Cardiac fibroblast (primary cell): ENCODE measurements at regions not wholly inside any gene's neighbourhood (a gene's known extent, or its start where the extent isn't known, plus 50 kb on each side); places are given as distances from the start of the nearest gene placed in this dataset.
A peak's percentile ranks its signal among the peaks of the same experiment; 100 is the strongest.
"Not testable (repeated sequence)": the region's sequence is repeated elsewhere in the genome, so short reads cannot be mapped to it uniquely, and the experiment has no call there.

Experiments
- DNase-seq, 2 donors: peaks; one replicate each; pipeline versions ENCODE4 v3.0.0 to v3.0.0-alpha.2; 2010; ENCODE audit warnings: low read depth in 2 of 2
- H3K4me3 ChIP-seq, 2 donors: replicated peaks in 1 of 2; 1 replicate in 1 of 2; 2 replicates in 1 of 2; pipeline ENCODE4 v1.5.1; 2011; ENCODE audit warnings: low read depth in 2 of 2, low read length in 2 of 2, mild to moderate bottlenecking in 2 of 2, moderate library complexity in 1 of 2
- TF ChIP-seq, protein P1 (sequence below): IDR thresholded peaks from one replicate; pipeline ENCODE4 v1.5.1; 2011; ENCODE audit warnings: low read depth, mild to moderate bottlenecking, low read length, inconsistent platforms

DNA sequence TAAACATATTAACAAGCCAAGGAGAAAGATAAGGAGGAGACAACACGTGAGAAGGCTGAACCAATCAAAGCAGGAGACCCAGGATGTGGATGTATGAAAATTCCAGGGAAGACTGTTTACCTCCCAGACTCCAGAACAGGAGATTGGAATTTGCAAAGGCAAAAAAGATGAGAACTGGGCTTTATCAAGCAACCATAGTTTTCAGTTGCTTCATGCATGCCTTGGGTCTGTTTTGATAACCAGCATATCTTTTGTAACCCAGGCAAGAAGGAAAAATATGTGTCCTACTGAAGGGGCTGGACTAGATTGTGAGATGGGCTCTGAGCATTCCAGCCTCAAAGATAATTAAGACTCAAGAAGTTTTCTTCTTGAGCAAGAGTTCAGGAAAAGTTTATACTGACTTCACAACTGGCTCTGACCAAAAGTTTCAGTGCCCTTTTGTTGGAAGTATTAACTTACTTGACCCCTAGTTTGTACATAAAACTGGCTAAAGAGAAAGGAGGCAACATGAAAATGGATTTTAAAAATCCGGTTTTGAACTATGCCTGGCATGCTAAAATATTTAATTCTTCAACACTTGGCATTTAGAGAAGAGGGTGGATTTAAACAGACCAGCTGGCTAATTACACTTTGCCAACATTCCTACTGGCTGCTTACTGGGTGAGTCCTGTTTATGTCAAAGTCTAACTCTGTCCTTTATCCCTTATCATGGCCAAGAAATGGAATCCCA is 79.3 kb upstream of the CD28 start:
- H3K4me3 ChIP-seq = no peak overlapping the region
- TF ChIP-seq, protein P1, sequence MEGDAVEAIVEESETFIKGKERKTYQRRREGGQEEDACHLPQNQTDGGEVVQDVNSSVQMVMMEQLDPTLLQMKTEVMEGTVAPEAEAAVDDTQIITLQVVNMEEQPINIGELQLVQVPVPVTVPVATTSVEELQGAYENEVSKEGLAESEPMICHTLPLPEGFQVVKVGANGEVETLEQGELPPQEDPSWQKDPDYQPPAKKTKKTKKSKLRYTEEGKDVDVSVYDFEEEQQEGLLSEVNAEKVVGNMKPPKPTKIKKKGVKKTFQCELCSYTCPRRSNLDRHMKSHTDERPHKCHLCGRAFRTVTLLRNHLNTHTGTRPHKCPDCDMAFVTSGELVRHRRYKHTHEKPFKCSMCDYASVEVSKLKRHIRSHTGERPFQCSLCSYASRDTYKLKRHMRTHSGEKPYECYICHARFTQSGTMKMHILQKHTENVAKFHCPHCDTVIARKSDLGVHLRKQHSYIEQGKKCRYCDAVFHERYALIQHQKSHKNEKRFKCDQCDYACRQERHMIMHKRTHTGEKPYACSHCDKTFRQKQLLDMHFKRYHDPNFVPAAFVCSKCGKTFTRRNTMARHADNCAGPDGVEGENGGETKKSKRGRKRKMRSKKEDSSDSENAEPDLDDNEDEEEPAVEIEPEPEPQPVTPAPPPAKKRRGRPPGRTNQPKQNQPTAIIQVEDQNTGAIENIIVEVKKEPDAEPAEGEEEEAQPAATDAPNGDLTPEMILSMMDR = no peak
- peak; percentile 42 to 93 for DNase-seq

DNA sequence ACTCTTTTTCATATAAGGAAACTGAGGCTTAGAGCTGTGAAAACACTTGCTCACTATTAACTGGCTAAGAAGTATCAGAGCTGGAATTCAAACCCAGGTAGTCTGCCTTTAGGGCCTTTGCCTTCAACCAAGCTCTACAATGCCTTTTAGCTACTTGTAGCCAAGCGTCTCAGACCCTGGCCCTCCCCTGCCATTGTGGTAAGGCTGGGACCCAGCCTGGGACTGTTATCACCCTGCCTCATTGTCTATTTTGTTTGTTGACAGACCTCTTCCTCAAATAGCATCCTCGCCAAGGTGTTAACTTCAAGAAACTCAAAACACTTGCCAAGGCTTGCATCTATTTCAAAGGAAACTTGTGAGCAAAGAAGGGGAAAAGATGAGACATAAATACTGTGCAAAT is 76.7 kb upstream of the CD28 start:
- TF ChIP-seq, protein P1 = no peak
- H3K4me3 ChIP-seq = no peak overlapping the region
- DNase-seq = no peak

DNA sequence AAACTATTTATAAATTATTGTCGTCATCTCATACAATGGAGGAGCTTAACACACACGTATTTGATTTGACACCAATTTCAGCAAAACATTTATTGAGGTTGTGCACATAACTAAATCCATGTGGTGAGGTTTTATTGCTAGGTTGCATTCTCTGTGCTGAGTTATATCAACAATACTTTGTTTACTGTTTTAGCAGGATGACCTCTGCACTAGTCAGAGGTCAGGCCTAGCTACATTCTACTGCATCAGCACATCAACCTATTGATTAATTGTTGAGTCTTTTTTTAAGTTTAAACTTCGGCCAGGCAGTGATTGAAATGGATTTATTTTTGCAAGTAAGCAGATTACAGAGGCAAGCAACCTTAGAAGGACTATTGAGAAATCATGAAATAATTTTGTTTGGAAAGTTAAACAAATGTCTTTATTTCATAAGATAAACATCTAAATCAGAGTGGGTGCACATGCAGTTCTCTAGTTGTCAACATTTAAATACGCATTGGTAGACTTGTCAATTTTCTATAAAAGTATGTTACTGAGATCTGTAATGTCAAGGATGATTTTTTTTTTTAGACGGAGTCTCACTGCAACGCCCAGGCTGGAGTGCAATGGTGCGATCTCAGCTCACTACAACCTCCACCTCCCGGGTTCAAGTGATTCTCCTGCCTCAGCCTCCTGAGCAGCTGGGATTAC is 75.2 kb upstream of the CD28 start:
- no peak overlapping the region for H3K4me3 ChIP-seq
- DNase-seq = no peak
- TF ChIP-seq, protein P1 = no peak

DNA sequence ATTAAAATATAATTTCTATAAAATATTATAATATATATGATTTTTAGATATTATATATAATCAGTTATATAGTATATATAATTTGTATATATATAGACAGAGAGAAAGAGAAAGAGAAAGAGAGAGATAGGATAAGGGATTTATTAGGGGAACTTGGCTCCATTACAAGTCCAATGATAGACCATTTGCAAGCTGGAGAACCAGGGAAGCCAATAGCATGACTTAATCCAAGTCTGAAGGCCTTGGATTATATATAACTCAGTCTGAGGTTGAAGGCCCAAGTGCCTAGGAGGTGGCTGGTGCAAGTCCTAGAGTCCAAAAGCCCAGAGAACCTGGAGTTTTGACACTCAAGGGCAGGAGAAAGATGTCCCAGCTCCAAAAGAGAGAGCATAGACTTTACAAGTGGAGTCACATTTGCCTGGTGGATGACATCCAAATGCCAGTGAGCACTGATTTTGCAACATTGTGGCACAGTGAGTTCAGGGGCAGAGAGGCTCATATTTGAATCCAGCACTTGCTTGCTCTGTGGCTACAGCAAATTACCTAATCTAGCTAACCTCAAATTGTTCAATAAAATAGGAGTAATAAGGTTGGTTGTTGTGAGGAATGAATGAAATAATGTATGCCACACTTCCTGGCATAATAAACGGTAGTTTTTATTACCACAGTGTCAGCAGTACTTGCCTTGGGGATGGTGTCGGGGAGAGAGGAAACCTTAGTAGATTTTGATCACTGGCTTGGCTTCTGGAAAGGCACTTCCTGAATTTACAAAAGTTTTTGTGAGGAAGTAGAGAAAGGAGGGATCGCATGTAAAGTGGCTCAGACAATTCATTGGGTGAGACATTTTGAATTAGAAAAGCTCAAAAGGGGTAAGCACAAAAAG is 69.6 kb upstream of the CD28 start:
- H3K4me3 ChIP-seq = no peak overlapping the region
- DNase-seq = peak; percentile 39 to 64
- TF ChIP-seq, protein P1 = no peak

DNA sequence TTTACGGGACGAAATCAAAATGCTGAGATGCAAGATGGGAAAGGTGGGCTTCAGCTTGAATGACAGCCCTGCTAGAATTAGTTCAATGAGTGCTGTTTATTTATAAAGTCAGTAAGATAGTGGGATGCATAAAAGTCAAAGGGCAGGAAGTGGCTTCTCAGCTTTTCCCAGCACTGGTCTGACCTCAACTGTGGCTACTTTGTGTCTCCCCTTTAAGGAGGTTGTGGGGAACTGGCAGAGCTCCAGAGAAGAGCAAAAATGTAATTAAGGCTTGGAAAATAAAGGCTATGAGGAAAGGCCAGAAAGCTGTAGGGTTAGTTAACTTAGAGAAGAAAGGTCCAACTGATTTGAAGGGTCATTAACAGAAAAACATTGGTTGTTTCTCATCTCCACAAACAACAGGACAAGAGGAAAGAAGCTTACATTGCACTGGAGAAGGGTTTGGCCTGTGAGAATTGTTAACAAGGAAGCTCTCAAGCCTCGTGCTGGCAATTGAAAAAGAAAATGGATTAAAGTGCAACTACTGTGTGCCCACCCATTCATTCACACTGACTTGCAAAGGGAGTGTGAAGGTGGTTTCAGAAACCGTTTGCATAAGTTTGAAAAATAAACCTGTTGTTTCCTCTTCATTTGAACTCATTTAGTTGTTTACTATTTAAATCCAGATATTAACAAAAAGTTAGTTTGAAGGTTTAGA is 68.8 kb upstream of the CD28 start:
- TF ChIP-seq, protein P1 = no peak
- no peak overlapping the region for H3K4me3 ChIP-seq
- peak in 1 of 2 donors; percentile 35 for DNase-seq

DNA sequence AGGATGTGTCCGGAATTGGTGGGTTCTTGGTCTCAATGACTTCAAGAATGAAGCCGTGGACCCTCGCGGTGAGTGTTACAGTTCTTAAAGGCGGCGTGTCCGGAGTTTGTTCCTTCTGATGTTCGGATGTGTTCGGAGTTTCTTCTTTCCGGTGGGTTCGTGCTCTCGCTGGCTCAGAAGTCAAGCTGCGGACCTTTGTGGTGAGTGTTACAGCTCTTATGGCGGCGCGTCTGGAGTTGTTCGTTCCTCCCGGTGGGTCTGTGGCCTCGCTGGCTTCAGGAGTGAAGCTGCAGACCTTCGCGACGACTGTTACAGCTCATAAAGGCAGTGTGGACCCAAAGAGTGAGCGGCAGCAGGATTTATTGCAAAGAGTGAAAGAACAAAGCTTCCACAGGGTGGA is 64.6 kb upstream of the CD28 start:
- H3K4me3 ChIP-seq, DNase-seq: not testable (repeated sequence)

DNA sequence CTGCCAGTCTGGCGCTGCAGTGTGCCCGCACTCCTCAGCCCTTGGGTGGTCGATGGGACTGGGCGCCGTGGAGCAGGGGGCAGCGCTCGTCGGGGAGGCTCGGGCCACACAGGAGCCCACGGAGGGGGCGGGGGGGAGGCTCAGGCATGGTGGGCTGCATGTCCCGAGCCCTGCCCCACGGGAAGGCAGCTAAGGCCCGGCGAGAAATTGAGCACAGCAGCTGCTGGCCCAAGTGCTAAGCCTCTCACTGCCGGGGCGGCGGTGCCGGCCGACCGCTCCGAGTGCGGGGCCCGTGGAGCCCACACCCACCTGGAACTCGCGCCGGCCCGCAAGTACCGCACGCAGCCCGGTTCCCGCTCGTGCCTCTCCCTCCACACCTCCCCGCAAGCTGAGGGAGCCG is 63.6 kb upstream of the CD28 start:
- not testable (repeated sequence) for H3K4me3 ChIP-seq, DNase-seq
